CD4-positive, alpha-beta T cell treated with Interleukin-15 for 1 hour (primary cell): ENCODE measurements at regions not wholly inside any gene's neighbourhood (a gene's known extent, or its start where the extent isn't known, plus 50 kb on each side); places are given as distances from the start of the nearest gene placed in this dataset.

ENCODE experiments used
- DNase-seq: peaks from one replicate; pipeline ENCODE4 v3.0.0-alpha.2; 2020

- no peak for DNase-seq
Observed at GRCh38 chr5:159424123-159424522, 93.8 kb upstream of the IL12B start.

DNA sequence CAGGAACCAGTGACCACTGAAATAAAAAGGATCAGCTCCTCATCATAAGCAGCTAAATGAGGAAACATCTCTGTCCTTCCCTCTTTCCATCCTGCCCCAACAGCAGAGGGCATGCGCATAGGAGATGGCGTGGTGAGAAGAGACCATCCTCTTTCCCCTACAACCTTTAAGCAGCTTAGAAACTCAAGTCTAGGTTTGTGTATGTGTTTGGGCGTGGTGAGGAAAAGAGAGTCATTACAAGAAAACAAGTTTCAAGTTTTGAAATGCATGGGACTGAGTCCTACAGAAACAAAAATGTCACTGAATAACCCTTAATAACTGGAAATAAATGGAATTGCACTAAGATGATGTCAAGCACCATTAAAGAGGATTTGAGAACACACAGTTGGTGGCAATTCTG is 96.4 kb upstream of the IL12B start:
- no peak for DNase-seq

GRCh38 chr5:159427180-159428012 is 97.1 kb upstream of the IL12B start:
- no peak for DNase-seq

DNA sequence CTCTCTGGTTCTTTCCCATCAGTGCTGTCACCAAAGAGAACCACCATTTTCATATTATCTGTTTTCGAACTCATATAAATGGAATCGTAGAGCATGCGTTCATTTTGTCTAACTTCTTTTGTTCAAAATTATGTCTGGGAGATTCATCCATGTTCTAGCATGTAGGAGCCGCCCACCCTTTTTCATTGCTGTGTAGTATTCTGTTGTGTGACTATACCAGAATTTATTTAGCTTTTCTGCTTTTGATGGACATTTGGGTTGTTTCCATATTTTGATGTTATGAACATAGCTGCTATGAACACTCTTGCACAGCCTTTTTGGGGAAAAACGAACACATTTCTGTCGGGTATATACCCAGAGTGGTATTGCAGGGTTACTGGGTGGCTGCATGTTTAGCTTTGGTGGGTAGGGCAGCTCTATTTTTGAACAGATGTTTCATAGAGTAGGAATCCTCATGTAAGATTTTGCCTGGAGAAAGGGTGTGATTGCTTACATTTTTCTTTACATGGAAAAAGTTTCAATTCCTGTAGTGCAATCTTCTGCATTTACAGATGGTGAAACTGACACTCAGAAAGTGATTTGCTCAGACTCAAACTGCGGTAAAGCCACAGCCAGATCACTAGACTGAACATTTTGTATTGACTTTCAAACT is 100.2 kb upstream of the IL12B start:
- DNase-seq: no peak

DNA sequence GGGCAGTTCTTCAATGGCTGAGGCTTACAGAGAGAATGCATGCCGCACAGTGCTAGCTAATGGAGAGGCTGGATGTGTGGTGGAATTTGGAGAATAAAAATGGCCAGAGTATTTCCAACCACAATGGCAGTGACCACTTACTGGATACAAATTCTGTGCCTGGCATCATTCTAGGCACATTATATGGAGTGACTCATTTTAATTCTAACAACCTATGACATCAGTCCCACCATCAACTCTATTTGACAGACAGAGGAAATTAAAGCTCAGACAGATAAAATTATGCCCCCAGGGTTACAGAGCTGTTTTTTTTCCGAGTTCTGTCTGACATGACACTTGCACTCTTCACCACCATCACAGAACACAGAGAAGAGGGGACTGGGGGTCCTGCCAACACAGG is 105.6 kb upstream of the IL12B start:
- no peak for DNase-seq

- no peak for DNase-seq
Observed at GRCh38 chr5:159438092-159438491, 107.8 kb upstream of the IL12B start.

- DNase-seq: no peak
Observed at GRCh38 chr5:159439002-159439401, 108.7 kb upstream of the IL12B start.

GRCh38 chr5:159440235-159440634 is 109.9 kb upstream of the IL12B start:
- DNase-seq: no peak

DNA sequence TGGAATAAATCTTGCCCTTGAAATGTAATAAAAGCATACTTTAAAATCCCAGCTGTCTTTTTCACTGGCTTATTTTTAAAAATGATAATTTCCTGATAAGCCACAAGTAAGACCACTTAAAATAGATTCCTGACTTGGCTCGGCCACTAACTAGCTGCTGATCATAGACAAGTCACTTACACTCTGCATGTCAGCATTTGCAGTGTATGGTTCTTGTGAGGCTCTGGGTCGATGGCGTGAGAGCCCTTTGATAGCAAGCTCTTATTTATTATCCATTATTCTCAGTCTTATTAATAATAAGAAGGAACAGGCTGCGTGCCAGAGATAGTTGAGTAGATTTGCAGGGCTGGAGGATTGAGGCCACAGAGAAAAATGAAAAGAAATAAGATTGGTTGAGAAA is 110.7 kb upstream of the IL12B start:
- no peak for DNase-seq

DNA sequence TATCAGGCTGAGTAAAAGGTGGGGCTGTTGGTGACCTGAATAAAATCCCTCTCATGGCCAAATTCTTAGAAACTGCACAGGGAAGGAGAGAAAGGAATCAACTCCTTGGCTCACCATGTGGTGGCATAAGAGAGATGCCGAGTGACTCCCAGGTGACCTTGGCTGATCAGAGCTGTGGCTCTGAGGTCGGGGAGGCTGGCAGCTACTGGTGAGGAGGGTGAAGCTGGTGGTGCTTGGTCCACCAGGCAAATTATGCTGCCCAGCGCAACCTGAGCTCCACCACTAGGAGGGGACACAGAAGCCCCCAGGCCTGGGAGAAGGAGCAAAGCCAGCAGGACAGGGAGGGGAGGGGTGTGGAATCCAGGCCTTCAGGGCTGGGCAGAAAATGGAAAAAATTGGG is 111.2 kb upstream of the IL12B start:
- no peak for DNase-seq

DNA sequence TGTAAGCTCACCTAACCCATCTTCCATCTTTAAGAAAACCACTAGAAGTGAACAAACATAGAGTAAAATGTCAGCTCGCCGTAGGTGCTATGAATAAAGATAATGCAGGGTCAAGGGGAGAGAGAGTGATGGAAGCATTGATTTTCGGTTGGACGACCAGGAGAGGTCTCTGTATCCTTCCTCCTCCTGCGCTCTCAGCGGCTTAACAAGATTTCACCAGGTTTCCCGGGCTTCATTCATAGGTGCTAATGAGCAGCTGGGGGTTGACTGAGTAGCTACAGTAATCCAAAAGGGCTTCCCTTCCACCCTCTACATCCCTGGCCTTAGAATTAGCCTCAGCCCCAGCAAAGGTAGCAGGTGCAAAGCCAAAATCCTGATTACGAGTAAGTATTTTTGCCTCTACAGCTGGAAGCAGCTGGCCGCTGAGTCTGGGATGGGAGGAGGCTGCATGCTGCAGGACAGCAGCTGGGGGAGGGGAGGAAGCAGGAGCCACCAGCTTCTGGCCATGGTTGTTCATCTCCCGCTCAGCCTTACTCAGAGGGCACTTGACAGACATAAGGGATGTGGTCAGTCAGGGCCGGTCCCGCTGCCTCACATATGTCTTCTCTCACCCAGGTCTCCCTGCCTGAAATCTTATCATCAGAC is 112.0 kb upstream of the IL12B start:
- no peak for DNase-seq

GRCh38 chr5:159444441-159445082 is 114.3 kb upstream of the IL12B start:
- DNase-seq: no peak

DNA sequence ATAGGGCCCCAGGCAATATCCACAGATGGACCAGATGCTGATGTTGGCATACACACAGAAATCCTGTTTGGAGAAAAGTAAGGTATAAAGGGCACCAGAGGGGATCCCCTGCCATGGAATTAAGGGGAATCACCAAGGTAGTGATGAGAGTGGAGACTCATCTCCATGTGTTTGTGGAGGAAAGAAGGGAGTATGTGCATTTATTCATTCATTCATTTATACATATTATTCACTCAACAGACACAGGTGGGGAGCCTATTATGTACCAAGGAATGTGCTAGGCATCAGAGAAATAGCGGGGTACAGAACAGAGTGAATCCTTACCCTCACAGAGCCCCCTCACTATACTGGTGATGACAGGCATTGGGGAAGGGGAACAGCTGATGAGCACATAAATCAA is 116.8 kb upstream of the IL12B start:
- no peak for DNase-seq

DNA sequence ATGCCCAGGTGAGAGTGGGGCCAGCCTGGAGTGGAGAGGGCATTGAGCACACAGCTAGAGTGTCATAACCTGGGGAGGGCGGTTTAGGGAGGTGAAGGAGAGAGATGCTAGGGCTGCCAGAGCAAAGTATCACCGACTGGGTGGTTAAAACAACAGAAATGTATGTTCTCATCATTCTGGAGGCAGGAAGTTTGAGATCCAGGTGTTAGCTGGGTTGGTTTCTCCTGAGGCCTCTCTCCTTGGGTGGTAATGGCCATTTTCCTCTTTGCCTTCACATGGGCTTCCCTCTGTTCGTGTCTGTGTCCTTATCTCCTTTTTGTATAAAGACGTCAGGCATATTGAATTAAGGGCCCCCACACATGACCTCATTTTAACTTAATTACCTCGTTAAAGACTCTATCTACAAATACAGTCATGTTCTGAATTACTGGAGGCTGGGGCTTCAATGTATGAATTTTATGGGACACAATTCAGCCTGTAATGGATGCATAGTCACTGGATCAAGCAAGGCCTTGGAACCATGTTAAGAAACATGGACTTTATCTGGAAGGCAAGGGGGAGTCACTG is 118.6 kb upstream of the IL12B start:
- no peak for DNase-seq

DNA sequence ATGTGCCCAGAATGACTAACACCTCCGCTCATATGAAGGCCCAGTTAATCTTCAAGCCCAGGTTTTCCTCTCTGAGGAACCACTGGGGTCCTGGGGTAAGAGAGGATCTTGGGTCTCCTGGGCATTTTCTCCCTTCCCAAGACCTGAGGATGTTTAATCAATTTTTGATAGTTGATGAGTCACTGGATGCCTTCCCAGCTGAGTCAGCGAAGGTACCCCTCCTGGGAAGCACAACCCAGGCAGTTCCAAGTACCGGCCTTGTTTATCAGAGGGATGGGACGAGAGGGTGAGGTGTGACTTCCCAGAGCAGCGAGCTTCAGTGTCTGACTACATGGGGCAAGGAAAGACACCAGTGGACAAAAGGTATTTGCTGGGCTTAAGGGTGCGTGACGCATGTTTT is 119.6 kb upstream of the IL12B start:
- DNase-seq: no peak

DNA sequence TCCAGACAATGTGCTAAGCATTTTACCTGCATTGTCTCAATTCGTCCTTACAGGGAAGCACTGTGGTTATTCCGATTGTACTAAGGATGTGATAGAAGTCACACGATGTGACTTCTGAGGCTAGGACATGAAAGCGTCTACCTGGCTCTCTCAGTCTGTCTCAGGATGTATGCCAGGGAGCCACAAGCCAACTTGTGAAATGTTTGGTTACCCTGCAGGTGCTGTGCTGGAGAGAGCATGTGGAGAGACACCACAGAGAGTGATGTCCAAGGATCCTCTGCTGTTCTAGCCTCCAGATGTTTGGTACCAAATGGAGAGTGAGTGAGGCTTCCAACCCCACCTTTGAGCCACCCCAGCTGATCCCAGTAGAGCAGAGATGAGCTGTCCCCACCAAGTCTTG is 120.1 kb upstream of the IL12B start:
- no peak for DNase-seq

GRCh38 chr5:159451197-159452052 is 121.1 kb upstream of the IL12B start:
- DNase-seq: no peak

- no peak for DNase-seq
Observed at GRCh38 chr5:159452480-159453167, 122.3 kb upstream of the IL12B start.

DNA sequence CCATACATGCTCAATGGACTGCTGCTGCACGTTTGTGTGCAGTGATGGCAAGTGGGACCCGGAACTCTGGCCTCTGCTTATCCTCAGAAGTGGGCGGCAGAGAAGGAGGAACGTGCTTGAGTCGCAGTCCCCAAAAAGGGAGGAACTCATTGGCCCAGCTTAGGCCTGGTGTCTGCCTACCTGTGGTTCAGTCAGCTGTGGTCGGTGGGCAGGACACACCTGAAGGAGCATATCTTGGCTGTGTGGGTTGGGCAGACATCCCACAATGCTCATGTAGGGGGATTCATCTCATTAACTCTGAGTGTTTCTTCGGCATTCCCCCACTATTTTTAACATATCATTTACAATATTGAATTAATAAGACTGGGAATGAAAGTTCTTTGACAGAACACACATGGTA is 122.9 kb upstream of the IL12B start:
- no peak for DNase-seq

- DNase-seq: no peak
Observed at GRCh38 chr5:159456261-159456660, 126.0 kb upstream of the IL12B start.

DNA sequence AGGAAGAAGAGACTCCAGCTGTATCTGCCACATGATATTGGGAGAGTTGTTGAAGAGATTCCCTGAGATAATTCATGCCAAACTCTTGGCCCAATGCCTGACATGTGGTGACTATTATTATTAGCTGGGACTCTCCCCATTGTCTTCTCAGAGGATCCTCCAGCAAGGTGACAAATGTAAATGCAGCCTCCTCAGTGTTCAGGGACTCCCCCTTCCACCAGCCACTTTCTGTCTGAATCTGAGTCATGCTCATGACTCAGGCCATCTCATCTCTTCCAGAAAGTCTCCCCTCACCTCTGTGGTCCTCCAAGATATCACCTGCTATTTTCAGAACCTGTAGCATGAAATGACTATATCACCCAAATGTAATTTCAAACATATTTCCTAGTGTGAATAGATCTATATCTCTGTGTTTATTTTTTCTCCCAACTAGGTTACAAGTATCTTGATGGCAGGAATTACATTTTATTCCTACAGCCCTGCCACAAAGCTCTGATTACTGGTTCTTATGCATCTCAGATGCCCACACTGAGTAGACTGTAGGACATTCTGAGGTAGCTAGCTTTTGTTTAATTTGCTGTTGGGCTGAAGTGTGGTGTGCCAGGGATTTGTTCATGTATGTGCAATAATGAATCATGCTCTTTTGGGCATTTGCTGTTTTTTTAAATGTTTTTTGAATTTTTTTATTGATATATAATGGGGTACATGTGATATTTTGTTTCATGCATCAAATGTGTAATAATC is 126.6 kb upstream of the IL12B start:
- DNase-seq: no peak
